OCI-LY3 (cell line): ENCODE measurements at regions not wholly inside any gene's neighbourhood (a gene's known extent, or its start where the extent isn't known, plus 50 kb on each side); places are given as distances from the start of the nearest gene placed in this dataset.

Source experiments
- EZH2phosphoT487 ChIP-seq: fragments of 200-600 bp; shearing (Covaris generic); IDR thresholded peaks from 2 replicates; pipeline ENCODE4 v1.6.1; 2018; ENCODE audit warnings: antibody characterized with exemption, mixed run types, low read depth
- TF ChIP-seq, protein P1 (sequence below): fragments of 200-600, 300-600 bp; sonication (generic); IDR thresholded peaks from 2 replicates; pipeline ENCODE4 v1.5.1; 2014; ENCODE audit warnings: antibody characterized with exemption, low read length, low read depth

DNA sequence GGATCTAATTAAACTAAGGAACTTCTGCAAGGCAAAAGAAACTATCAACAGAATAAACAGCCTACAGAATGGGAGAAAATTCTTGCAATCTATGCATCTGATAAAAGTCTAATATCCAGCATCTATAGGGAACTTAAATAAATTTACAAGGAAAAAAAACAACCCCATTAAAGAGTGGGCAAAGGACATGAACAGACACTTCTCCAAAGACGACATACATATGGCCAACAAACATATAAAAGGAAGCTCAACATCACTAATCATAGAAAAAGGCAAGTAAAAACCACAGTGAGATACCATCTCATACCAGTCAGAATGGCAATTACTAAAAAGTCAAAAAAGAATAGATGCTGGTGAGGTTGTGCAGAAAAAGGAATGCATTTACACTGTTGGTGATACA, 134.8 kb upstream of the PAQR3 start:
- TF ChIP-seq EZH2phosphoT487: no peak
- TF ChIP-seq, protein P1, sequence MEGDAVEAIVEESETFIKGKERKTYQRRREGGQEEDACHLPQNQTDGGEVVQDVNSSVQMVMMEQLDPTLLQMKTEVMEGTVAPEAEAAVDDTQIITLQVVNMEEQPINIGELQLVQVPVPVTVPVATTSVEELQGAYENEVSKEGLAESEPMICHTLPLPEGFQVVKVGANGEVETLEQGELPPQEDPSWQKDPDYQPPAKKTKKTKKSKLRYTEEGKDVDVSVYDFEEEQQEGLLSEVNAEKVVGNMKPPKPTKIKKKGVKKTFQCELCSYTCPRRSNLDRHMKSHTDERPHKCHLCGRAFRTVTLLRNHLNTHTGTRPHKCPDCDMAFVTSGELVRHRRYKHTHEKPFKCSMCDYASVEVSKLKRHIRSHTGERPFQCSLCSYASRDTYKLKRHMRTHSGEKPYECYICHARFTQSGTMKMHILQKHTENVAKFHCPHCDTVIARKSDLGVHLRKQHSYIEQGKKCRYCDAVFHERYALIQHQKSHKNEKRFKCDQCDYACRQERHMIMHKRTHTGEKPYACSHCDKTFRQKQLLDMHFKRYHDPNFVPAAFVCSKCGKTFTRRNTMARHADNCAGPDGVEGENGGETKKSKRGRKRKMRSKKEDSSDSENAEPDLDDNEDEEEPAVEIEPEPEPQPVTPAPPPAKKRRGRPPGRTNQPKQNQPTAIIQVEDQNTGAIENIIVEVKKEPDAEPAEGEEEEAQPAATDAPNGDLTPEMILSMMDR: no peak
